IMR-90 (cell line): ENCODE measurements at regions not wholly inside any gene's neighbourhood (a gene's known extent, or its start where the extent isn't known, plus 50 kb on each side); places are given as distances from the start of the nearest gene placed in this dataset.
"Not testable (repeated sequence)": the region's sequence is repeated elsewhere in the genome, so short reads cannot be mapped to it uniquely, and the experiment has no call there.

Source experiments
- ATAC-seq: fragments of 200-7000 bp; cut with Tn5 transposase; 2 replicates; pipeline ENCODE4 v1.9.1; 2020; ENCODE audit warnings: low read depth, mild to moderate bottlenecking, moderate library complexity
- BruUV-seq: library from RNA; stranded (reverse); fragments of 400-500 nt; replicated peaks from 2 replicates; lab custom pipeline; 2021; lab: Mats Ljungman, UMichigan
- CTCF ChIA-PET: fragments of 300-600 bp; formaldehyde crosslinking; extraction: SDS; loops from one replicate; lab custom pipeline; 2021; ENCODE audit warnings: antibody characterized with exemption; lab: Yijun Ruan, JAX
- POLR2A ChIA-PET: fragments of 300-600 bp; sonication (Branson Sonifier 250); formaldehyde crosslinking; loops from one replicate; lab custom pipeline; 2022; ENCODE audit warnings: antibody characterized with exemption; ENCODE audit not compliant: unreplicated experiment; lab: Charles Lee
- DNase-seq: peaks from one replicate; pipeline ENCODE4 v3.0.0; 2013
- H2AFZ ChIP-seq: replicated peaks from 2 replicates; pipeline ENCODE3; 2013; ENCODE audit warnings: low read length, mild to moderate bottlenecking; ENCODE audit not compliant: poor library complexity
- H2AK5ac ChIP-seq: 2 replicates; pipeline ENCODE4 v1.6.1; 2013; ENCODE audit warnings: low read depth, low read length, inconsistent platforms
- H2AK9ac ChIP-seq: replicated peaks from 2 replicates; pipeline ENCODE3; 2013; ENCODE audit warnings: mild to moderate bottlenecking, low read depth, low read length, moderate library complexity; ENCODE audit not compliant: poor library complexity
- H2BK120ac ChIP-seq: 2 replicates; pipeline ENCODE4 v1.6.1; 2013; ENCODE audit warnings: low read depth, low read length, inconsistent platforms
- H2BK15ac ChIP-seq: 3 replicates; pipeline ENCODE4 v1.6.1; 2013; ENCODE audit warnings: low read depth, low read length, inconsistent platforms
- H2BK20ac ChIP-seq: 2 replicates; pipeline ENCODE4 v1.6.1; 2013; ENCODE audit warnings: low read depth, mild to moderate bottlenecking, inconsistent platforms, low read length, moderate library complexity
- H2BK5ac ChIP-seq: 2 replicates; pipeline ENCODE4 v1.6.1; 2013; ENCODE audit warnings: mild to moderate bottlenecking, low read depth, low read length, inconsistent platforms; ENCODE audit not compliant: poor library complexity, severe bottlenecking
- H3K14ac ChIP-seq: replicated peaks from 2 replicates; pipeline ENCODE4 v1.6.1; 2013; ENCODE audit warnings: low read depth, low read length, inconsistent platforms
- H3K18ac ChIP-seq: 2 replicates; pipeline ENCODE4 v1.6.1; 2013; ENCODE audit warnings: low read depth, low read length, control low read depth
- H3K23ac ChIP-seq: 2 replicates; pipeline ENCODE4 v1.6.1; 2013; ENCODE audit warnings: low read depth, low read length, inconsistent platforms
- H3K27ac ChIP-seq: 2 replicates; pipeline ENCODE4 v1.5.1; 2013; ENCODE audit warnings: mild to moderate bottlenecking, control low read depth, low read length; ENCODE audit not compliant: insufficient read depth
- H3K27me3 ChIP-seq: 2 replicates; pipeline ENCODE4 v1.6.1; 2013; ENCODE audit warnings: low read length; ENCODE audit not compliant: control insufficient read depth, insufficient read depth
- H3K36me3 ChIP-seq: 2 replicates; pipeline ENCODE4 v1.6.1; 2013; ENCODE audit warnings: low read length, mixed read lengths; ENCODE audit not compliant: control insufficient read depth, insufficient read depth
- H3K4ac ChIP-seq: 2 replicates; pipeline ENCODE4 v1.6.1; 2013; ENCODE audit warnings: low read depth, low read length, inconsistent platforms
- H3K4me1 ChIP-seq: 2 replicates; pipeline ENCODE4 v1.6.1; 2013; ENCODE audit warnings: low read length, mixed read lengths; ENCODE audit not compliant: control insufficient read depth, insufficient read depth
- H3K4me2 ChIP-seq: 2 replicates; pipeline ENCODE4 v1.6.1; 2013; ENCODE audit warnings: low read depth, mild to moderate bottlenecking, control low read depth, low read length, moderate library complexity
- H3K4me3 ChIP-seq: 2 replicates; pipeline ENCODE4 v1.5.1; 2013; ENCODE audit warnings: low read depth, mild to moderate bottlenecking, control low read depth, low read length, moderate library complexity; ENCODE audit not compliant: insufficient read depth
- H3K56ac ChIP-seq: 2 replicates; pipeline ENCODE4 v1.6.1; 2013; ENCODE audit warnings: low read length, inconsistent platforms; ENCODE audit not compliant: insufficient read depth; ENCODE audit errors: extremely low read depth
- H3K79me1 ChIP-seq, 2 experiments: 2 replicates each; pipeline ENCODE4 v1.6.1; 2013; ENCODE audit warnings: low read length in 2 of 2, inconsistent platforms in 1 of 2, low read depth in 1 of 2
- H3K9ac ChIP-seq: 2 replicates; pipeline ENCODE4 v1.6.1; 2013; ENCODE audit warnings: low read depth, low read length, control low read depth
- H3K9me1 ChIP-seq: 2 replicates; pipeline ENCODE4 v1.6.1; 2013; ENCODE audit warnings: low read length, inconsistent platforms; ENCODE audit not compliant: insufficient read depth
- H3K9me3 ChIP-seq: 2 replicates; pipeline ENCODE4 v1.6.1; 2013; ENCODE audit warnings: low read length; ENCODE audit not compliant: control insufficient read depth, insufficient read depth
- H4K20me1 ChIP-seq: 2 replicates; pipeline ENCODE4 v1.6.1; 2013; ENCODE audit warnings: low read length, inconsistent platforms; ENCODE audit not compliant: insufficient read depth
- H4K5ac ChIP-seq: 2 replicates; pipeline ENCODE4 v1.6.1; 2013; ENCODE audit warnings: mild to moderate bottlenecking, low read depth, low read length, control low read depth
- H4K8ac ChIP-seq, 2 experiments: 2 replicates each; pipeline ENCODE4 v1.6.1; 2013; ENCODE audit warnings: low read depth in 2 of 2, low read length in 2 of 2, control low read depth in 1 of 2, inconsistent platforms in 1 of 2
- H4K91ac ChIP-seq: 2 replicates; pipeline ENCODE4 v1.6.1; 2013; ENCODE audit warnings: low read depth, low read length, inconsistent platforms; ENCODE audit not compliant: insufficient read depth
- WGBS, 2 experiments: methylation state at CpG; one replicate each; pipeline versions ENCODE4 v1.1.5 to v1.1.7; 2013; ENCODE audit warnings: missing lambda C conversion rate in 2 of 2; ENCODE audit not compliant: insufficient read length in 1 of 2; ENCODE audit errors: extremely low coverage in 2 of 2; 5-methylcytosine and 5-hydroxymethylcytosine counted together
- dilution Hi-C: fragments of 300-500 bp; cut with HindIII; formaldehyde crosslinking; loops from one replicate; pipeline ENCODE4 v1.14.3; 2018; ENCODE audit warnings: low sequenced_read_pairs; ENCODE audit not compliant: unreplicated experiment
- in situ Hi-C: fragments of 300-500 bp; cut with MboI; formaldehyde crosslinking; loops from 3 replicates; pipeline ENCODE4 v1.14.3; 2019; ENCODE audit warnings: low sequenced_read_pairs, inconsistent platforms, mixed read lengths
- intact Hi-C: fragments of 100-400 bp; cut with micrococcal nuclease; formaldehyde crosslinking; loops from 2 replicates; pipeline ENCODE4 v1.10.0; 2022

- dilution Hi-C loops, POLR2A ChIA-PET: not testable (repeated sequence)
Measured at GRCh38 chr6:117014641-117015473, 137.8 kb downstream of the RFX6 start.

GRCh38 chr6:117015474-117015804, 138.4 kb downstream of the RFX6 start:
- H2AK5ac ChIP-seq, ATAC-seq, H2AK9ac ChIP-seq, H3K4me3 ChIP-seq, H3K4me2 ChIP-seq, DNase-seq, H3K14ac ChIP-seq, H3K9me3 ChIP-seq, H3K27ac ChIP-seq, H3K56ac ChIP-seq, H2BK15ac ChIP-seq, CTCF ChIA-PET, H3K79me1 ChIP-seq, H4K91ac ChIP-seq, H4K20me1 ChIP-seq, H3K9ac ChIP-seq, H3K23ac ChIP-seq, dilution Hi-C loops, intact Hi-C loops, H3K4ac ChIP-seq, POLR2A ChIA-PET, H3K9me1 ChIP-seq, H4K8ac ChIP-seq, H4K5ac ChIP-seq, H3K4me1 ChIP-seq, H3K18ac ChIP-seq, H3K27me3 ChIP-seq, BruUV-seq, in situ Hi-C loops, H2AFZ ChIP-seq, H2BK20ac ChIP-seq, H3K36me3 ChIP-seq, H2BK120ac ChIP-seq, H2BK5ac ChIP-seq: not testable (repeated sequence)
- WGBS, 2 experiments, result no CpG with 5 or more reads among the region's 4 CpGs

More at GRCh38 chr6:117014641-117015473, 137.8 kb downstream of the RFX6 start:
- intact Hi-C loops, H3K9ac ChIP-seq, H3K18ac ChIP-seq, H2BK15ac ChIP-seq, H2AK5ac ChIP-seq, H2AFZ ChIP-seq, H3K4ac ChIP-seq, H3K36me3 ChIP-seq, CTCF ChIA-PET, H3K4me2 ChIP-seq, H2BK5ac ChIP-seq, in situ Hi-C loops, H3K9me3 ChIP-seq, H2BK20ac ChIP-seq, H3K4me1 ChIP-seq, H3K56ac ChIP-seq, H3K27me3 ChIP-seq, H4K91ac ChIP-seq, H2AK9ac ChIP-seq, H3K79me1 ChIP-seq, DNase-seq, H3K27ac ChIP-seq, H3K4me3 ChIP-seq, H3K23ac ChIP-seq, H4K5ac ChIP-seq, H4K20me1 ChIP-seq, ATAC-seq, H3K14ac ChIP-seq, H4K8ac ChIP-seq, H2BK120ac ChIP-seq, H3K9me1 ChIP-seq, BruUV-seq: not testable (repeated sequence)
- WGBS, 2 experiments, result 78% methylated on average over 9 of the region's 43 CpGs; no CpG with 5 or more reads in 1 of the 2 experiments
